Activated CD8-positive, alpha-beta T cell treated with anti-CD3 and anti-CD28 coated beads for 36 hours (primary cell): ENCODE measurements at regions not wholly inside any gene's neighbourhood (a gene's known extent, or its start where the extent isn't known, plus 50 kb on each side); places are given as distances from the start of the nearest gene placed in this dataset.
"Not testable (repeated sequence)": the region's sequence is repeated elsewhere in the genome, so short reads cannot be mapped to it uniquely, and the experiment has no call there.

Experiments
- ATAC-seq: fragments of 200-7000 bp; cut with Tn5 transposase; one replicate; pipeline ENCODE4 v1.10.0; 2021; ENCODE audit warnings: mild to moderate bottlenecking, moderate library complexity
- CTCF ChIA-PET: fragments of 350-600 bp; sonication (Branson Sonifier 250); formaldehyde crosslinking; loops from one replicate; lab custom pipeline; 2021; ENCODE audit warnings: antibody characterized with exemption; lab: Charles Lee
- POLR2A ChIA-PET: fragments of 350-600 bp; sonication (Branson Sonifier 250); formaldehyde crosslinking; loops from one replicate; lab custom pipeline; 2021; ENCODE audit warnings: antibody characterized with exemption; lab: Charles Lee
- DNase-seq: peaks from one replicate; pipeline ENCODE4 v3.0.0-alpha.2; 2020
- H3K27ac Mint-ChIP-seq: one replicate; pipeline ENCODE4 v1.8.0; 2021; ENCODE audit warnings: mild to moderate bottlenecking, mixed read lengths
- H3K27me3 Mint-ChIP-seq: one replicate; pipeline ENCODE4 v1.8.0; 2021; ENCODE audit warnings: mixed read lengths
- H3K36me3 Mint-ChIP-seq: one replicate; pipeline ENCODE4 v1.8.0; 2021; ENCODE audit warnings: low read depth, mixed read lengths
- H3K4me1 Mint-ChIP-seq: one replicate; pipeline ENCODE4 v1.8.0; 2021; ENCODE audit warnings: low read depth, mixed read lengths
- H3K4me3 Mint-ChIP-seq: one replicate; pipeline ENCODE4 v1.8.0; 2021; ENCODE audit warnings: mild to moderate bottlenecking, moderate library complexity, mixed read lengths
- H3K9me3 Mint-ChIP-seq: one replicate; pipeline ENCODE4 v1.8.0; 2021; ENCODE audit warnings: mixed read lengths
- intact Hi-C: fragments of 100-400 bp; cut with micrococcal nuclease; formaldehyde crosslinking; loops from one replicate; pipeline ENCODE4 v1.10.0; 2022
- TF ChIP-seq, protein P1 (sequence below): fragments of 200-600 bp; IDR thresholded peaks from one replicate; pipeline ENCODE4 v1.8.0; 2022; ENCODE audit warnings: antibody characterized with exemption, mild to moderate bottlenecking

DNA sequence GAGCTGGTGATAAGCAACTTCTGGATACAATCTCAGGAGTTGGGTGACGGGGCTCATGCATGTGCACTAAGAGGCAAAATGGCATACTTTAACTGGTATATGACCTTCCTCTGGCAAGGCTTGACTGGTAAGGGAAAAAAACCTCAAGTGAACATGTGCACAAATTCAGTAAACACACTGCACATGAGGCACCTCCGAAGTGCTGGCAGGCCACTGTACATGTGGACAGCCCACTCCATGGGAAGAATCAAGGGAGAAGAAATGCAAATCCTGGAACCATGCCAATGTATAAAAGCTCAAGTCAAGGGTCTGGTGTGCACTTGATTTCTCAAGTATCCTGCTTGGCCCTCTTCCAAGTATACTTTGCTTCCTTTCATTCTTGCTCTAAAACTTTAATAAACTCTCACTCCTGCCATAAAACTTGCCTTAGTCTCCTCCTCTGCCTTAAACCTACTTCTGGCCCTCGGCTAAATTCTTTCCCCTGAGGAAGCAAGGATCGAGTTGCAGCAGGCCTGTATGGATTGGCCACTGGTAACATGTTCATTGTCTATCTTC is 167.2 kb downstream of the RAMP3 start:
- Mint-ChIP-seq H3K4me3 (no peak overlapping the region), H3K27ac (no peak overlapping the region), H3K36me3 (no peaks in the 10 kb centered on the region), H3K27me3 (peaks cover 11% of the 10 kb centered on the region), H3K9me3 (no peaks in the 10 kb centered on the region), H3K4me1 (no peaks in the 10 kb centered on the region)
- no peak for DNase-seq
- ChIA-PET POLR2A (no interaction called here), CTCF (no interaction called here)
- no peak for ATAC-seq
- TF ChIP-seq, protein P1, sequence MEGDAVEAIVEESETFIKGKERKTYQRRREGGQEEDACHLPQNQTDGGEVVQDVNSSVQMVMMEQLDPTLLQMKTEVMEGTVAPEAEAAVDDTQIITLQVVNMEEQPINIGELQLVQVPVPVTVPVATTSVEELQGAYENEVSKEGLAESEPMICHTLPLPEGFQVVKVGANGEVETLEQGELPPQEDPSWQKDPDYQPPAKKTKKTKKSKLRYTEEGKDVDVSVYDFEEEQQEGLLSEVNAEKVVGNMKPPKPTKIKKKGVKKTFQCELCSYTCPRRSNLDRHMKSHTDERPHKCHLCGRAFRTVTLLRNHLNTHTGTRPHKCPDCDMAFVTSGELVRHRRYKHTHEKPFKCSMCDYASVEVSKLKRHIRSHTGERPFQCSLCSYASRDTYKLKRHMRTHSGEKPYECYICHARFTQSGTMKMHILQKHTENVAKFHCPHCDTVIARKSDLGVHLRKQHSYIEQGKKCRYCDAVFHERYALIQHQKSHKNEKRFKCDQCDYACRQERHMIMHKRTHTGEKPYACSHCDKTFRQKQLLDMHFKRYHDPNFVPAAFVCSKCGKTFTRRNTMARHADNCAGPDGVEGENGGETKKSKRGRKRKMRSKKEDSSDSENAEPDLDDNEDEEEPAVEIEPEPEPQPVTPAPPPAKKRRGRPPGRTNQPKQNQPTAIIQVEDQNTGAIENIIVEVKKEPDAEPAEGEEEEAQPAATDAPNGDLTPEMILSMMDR, result no peak
- intact Hi-C loops, result no loop called here

DNA sequence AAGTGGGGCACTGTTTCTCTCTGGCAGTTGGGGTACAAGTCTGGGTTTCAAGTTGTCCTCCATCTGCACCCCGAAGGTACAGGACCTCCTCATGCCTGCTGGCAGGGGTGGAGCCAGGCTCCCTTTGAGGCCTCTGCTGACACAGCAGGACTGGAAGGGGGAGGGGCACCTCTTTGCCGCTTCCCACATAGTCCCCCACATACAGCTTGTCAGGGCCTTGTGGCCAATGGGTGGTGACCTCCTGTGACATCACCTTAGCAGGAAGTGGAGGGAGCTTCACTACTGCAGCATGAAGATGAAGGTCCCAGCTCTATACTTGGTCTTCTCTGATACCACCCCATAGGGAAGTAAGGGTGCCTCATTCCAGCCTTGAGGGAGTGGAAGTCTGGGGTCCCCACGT is 167.8 kb downstream of the RAMP3 start:
- no peak overlapping the region for H3K27ac Mint-ChIP-seq

DNA sequence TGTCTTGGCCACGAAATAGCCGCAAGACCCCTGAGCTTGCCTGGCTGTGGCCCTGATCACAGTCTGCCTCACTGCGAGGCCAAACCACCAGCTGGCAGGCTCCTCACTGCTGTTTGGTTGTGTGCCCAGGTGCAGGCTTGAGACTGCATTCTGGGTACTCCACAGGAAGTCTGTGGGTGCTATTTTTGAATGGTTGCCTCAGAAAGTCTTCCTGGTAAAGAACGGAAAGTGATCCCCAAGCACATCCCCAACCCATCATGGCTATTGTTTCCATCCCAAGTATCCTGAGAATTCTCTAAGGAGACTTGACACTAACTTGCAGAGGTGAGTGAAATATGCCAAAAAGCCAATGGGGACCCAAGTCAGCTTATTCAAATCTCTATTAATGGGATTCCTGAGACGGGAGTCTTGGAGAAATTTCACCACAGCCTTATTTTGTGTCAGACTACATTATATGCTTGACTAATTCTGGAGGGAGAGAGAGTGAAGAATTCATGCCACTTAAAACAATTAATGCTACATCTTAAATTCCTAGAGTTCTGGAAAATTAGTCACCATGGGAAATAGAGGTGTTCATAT is 170.9 kb downstream of the RAMP3 start:
- DNase-seq (no peak), ATAC-seq (no peak)
- no peaks in the 10 kb centered on the region for H3K4me1 Mint-ChIP-seq
- H3K4me3 Mint-ChIP-seq, result no peak overlapping the region
- H3K9me3 Mint-ChIP-seq, result peaks cover 1% of the 10 kb centered on the region
- ChIA-PET CTCF (no interaction called here), POLR2A (no interaction called here)
- no peak overlapping the region for H3K27ac Mint-ChIP-seq
- no peaks in the 10 kb centered on the region for H3K36me3 Mint-ChIP-seq
- peaks cover 18% of the 10 kb centered on the region for H3K27me3 Mint-ChIP-seq
- intact Hi-C loops, result no loop called here
- TF ChIP-seq, protein P1, result no peak

More for the DNA sequence above, 167.8 kb downstream of the RAMP3 start:
- ChIA-PET CTCF (no interaction called here), POLR2A (interaction anchor here (1.5 kb wide), 1 partner anchor 24 kb away, joined by 4 read pairs; no protein-coding TSS in a partner anchor)
- DNase-seq (peak; percentile 4), ATAC-seq (no peak)
- peaks cover 11% of the 10 kb centered on the region for H3K27me3 Mint-ChIP-seq
- no peaks in the 10 kb centered on the region for H3K9me3 Mint-ChIP-seq
- H3K4me1 Mint-ChIP-seq, result no peaks in the 10 kb centered on the region
- no peak overlapping the region for H3K4me3 Mint-ChIP-seq
- H3K36me3 Mint-ChIP-seq, result no peaks in the 10 kb centered on the region
- intact Hi-C loops, result no loop called here
- TF ChIP-seq, protein P1, result no peak

DNA sequence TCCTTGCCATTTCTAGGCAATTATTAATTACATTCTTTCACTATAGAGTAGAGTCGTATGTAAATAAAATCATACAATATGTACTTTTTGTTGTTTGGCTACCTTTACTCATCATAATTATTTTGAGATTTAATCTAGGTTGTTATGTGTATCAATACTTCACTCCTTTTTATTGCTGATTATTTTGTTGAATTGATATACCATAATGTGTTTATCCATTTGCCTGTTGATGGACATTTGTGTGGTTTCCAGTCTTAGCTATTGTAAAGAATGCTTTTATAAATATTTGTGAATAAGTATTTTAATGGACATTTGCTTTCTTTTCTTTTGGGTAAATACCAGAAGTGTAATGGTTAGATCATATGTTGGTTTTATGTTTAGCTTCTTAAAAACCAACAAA is 174.0 kb downstream of the RAMP3 start:
- intact Hi-C loops, result no loop called here
- DNase-seq, result no peak
- CTCF ChIA-PET, result no interaction called here
- no peaks in the 10 kb centered on the region for H3K4me1 Mint-ChIP-seq
- peaks cover 27% of the 10 kb centered on the region for H3K27me3 Mint-ChIP-seq
- H3K9me3 Mint-ChIP-seq, result peaks cover 1% of the 10 kb centered on the region
- POLR2A ChIA-PET, result no interaction called here
- no peaks in the 10 kb centered on the region for H3K36me3 Mint-ChIP-seq
- no peak overlapping the region for H3K4me3 Mint-ChIP-seq
- TF ChIP-seq, protein P1, result no peak
- no peak overlapping the region for H3K27ac Mint-ChIP-seq
- ATAC-seq, result no peak

DNA sequence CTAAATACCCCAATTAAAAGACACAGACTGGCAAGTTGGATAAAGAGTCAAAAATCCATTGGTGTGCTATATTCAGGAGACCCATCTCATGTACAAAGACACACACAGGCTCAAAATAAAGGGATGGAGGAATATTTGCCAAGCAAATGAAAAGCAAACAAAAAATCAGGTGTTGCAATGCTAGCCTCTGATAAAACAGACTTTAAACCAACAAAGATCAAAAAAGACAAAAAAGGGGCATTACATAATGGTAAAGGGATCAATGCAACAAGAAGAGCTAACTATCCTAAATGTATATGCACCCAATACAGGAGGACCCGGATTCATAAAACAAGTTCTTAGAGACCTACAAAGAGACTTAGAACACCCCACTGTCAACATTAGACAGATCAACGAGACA is 177.4 kb downstream of the RAMP3 start:
- H3K4me3 Mint-ChIP-seq, H3K9me3 Mint-ChIP-seq, POLR2A ChIA-PET, CTCF ChIA-PET, H3K27ac Mint-ChIP-seq, intact Hi-C loops, H3K4me1 Mint-ChIP-seq, H3K36me3 Mint-ChIP-seq, ATAC-seq, DNase-seq: not testable (repeated sequence)
- peaks cover 26% of the 10 kb centered on the region for H3K27me3 Mint-ChIP-seq
